Tibial nerve (tissue), 4 donors: ENCODE measurements at regions not wholly inside any gene's neighbourhood (a gene's known extent, or its start where the extent isn't known, plus 50 kb on each side); places are given as distances from the start of the nearest gene placed in this dataset.

Experiments
- DNase-seq, 2 donors: peaks; one replicate each; pipeline ENCODE4 v3.0.0-alpha.2; 2019; ENCODE audit warnings: low spot score in 2 of 2
- H3K27ac ChIP-seq, 4 donors: fragments of 200-600 bp; sonication (generic) in 3 of 4; one replicate each; pipeline ENCODE4 v1.5.1; 2017 to 2019; ENCODE audit warnings: mild to moderate bottlenecking in 1 of 4
- H3K27me3 ChIP-seq, 2 donors: fragments of 200-600 bp; sonication (generic) in 1 of 2; one replicate each; pipeline versions ENCODE4 v1.5.1 to v1.6.0; 2017 to 2019
- H3K36me3 ChIP-seq, 3 donors: fragments of 200-600 bp; sonication (generic); one replicate each; pipeline ENCODE4 v1.5.1; 2018 to 2019
- H3K4me1 ChIP-seq, 4 donors: fragments of 200-600 bp; sonication (generic) in 3 of 4; one replicate each; pipeline ENCODE4 v1.5.1; 2017 to 2019
- H3K4me3 ChIP-seq, 4 donors: fragments of 200-600 bp; sonication (generic) in 3 of 4; one replicate each; pipeline ENCODE4 v1.5.1; 2017 to 2019; ENCODE audit warnings: mild to moderate bottlenecking in 1 of 4, moderate library complexity in 1 of 4
- H3K9me3 ChIP-seq, 4 donors: fragments of 200-600 bp; sonication (generic) in 3 of 4; one replicate each; pipeline ENCODE4 v1.5.1; 2017 to 2019
- EP300 ChIP-seq, 2 donors: sonication (generic); formaldehyde crosslinking; IDR thresholded peaks; one replicate each; pipeline ENCODE4 v1.6.1; 2017; ENCODE audit warnings: antibody characterized with exemption in 2 of 2, mild to moderate bottlenecking in 1 of 2
- POLR2A ChIP-seq, 2 donors: fragments of 450-650 bp; IDR thresholded peaks; one replicate each; pipeline ENCODE4 v1.6.1; 2017; ENCODE audit warnings: antibody characterized with exemption in 2 of 2, mild to moderate bottlenecking in 2 of 2, moderate library complexity in 2 of 2
- WGBS, 2 donors: methylation state at CpG; one replicate each; pipeline ENCODE4 v1.1.5; 2018; 5-methylcytosine and 5-hydroxymethylcytosine counted together
- TF ChIP-seq, protein P1 (sequence below), 5 experiments: fragments of 200-600 bp in 3 of 5; fragments of 450-650 bp in 2 of 5; sonication (generic) in 3 of 5; IDR thresholded peaks; one replicate each; pipeline ENCODE4 v1.5.1; 2016 to 2019; ENCODE audit warnings: antibody characterized with exemption in 5 of 5, mild to moderate bottlenecking in 3 of 5, moderate library complexity in 2 of 5

DNA sequence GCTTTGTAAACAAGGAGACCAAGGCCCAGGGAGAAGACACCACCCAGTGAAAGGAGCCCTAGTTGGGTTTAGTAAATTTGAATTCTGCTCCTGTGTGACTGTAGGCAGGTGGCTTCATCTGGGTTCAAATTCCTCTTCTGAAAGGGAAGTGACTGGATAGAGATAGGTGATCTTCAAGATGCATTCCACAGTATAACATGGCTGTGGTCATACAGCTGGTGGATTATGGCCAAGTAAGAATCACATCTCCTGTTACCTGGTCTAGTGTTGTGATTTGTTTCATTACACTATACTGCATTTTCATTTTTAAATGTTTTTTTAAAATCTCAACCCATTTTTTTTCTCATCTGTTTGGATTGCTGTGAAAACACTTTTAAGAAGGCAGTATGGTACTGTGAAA lies 58.0 kb upstream of the PICALM start:
- H3K4me1 ChIP-seq = peaks cover 0 to 15% (median 1%) of the 10 kb centered on the region in 4 donors
- H3K27ac ChIP-seq = no peak overlapping the region
- H3K27me3 ChIP-seq = no peaks in the 10 kb centered on the region
- no peaks in the 10 kb centered on the region for H3K36me3 ChIP-seq
- H3K4me3 ChIP-seq = no peak overlapping the region
- TF ChIP-seq, protein P1, sequence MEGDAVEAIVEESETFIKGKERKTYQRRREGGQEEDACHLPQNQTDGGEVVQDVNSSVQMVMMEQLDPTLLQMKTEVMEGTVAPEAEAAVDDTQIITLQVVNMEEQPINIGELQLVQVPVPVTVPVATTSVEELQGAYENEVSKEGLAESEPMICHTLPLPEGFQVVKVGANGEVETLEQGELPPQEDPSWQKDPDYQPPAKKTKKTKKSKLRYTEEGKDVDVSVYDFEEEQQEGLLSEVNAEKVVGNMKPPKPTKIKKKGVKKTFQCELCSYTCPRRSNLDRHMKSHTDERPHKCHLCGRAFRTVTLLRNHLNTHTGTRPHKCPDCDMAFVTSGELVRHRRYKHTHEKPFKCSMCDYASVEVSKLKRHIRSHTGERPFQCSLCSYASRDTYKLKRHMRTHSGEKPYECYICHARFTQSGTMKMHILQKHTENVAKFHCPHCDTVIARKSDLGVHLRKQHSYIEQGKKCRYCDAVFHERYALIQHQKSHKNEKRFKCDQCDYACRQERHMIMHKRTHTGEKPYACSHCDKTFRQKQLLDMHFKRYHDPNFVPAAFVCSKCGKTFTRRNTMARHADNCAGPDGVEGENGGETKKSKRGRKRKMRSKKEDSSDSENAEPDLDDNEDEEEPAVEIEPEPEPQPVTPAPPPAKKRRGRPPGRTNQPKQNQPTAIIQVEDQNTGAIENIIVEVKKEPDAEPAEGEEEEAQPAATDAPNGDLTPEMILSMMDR (IDR thresholded peaks at IDR 0.05) = no peak
- TF ChIP-seq POLR2A (IDR thresholded peaks at IDR 0.05) = no peak
- no peak for TF ChIP-seq EP300 (IDR thresholded peaks at IDR 0.05)
- H3K9me3 ChIP-seq = no peaks in the 10 kb centered on the region
- no peak for DNase-seq

DNA sequence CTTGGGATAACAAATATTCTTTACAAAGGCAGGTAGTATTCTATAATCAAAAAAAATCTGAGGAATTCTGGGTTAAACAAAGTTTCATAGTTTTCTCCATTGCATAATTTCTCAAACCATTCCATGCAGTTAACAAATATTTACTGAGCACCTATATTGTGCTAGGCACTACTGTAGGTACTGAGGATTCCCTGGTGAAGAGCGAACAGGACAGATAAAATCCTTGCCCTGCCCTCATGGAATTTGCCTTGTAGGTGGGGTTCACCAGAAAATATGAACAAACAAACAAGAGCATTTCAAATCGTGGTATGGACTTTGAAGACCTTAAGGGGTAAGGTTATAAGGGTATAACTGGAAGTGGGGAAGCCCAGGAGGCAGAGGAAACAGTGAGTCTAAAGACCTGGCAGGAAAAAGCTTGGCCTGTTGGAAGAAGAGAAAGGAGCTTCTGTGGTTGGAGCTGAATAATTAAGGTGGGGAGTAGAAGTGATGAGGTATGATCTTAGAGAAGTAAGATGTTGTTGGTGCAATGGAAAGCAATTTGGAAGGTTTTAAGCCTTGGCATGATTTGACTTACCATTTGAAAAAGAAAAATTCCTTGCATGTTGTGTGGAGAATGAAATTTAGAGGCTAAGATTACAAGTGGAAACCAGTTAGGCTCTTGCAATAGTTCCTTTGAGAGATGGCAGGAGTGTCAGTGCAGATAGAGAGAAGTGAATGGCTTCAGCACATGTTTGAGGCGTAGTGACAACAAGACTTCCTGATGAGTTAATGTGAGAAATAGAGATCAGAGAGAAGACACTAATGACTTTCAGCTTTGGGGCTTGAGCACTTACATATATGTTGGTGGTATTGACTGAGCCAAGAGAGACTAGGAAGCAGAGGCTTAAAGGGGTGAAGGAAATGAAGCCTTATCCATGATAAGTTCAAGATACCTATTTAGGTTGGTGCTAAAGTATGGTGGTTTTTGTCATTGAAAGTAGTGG lies 55.7 kb upstream of the PICALM start:
- Histone ChIP-seq H3K36me3 (no peaks in the 10 kb centered on the region), H3K27me3 (no peaks in the 10 kb centered on the region), H3K27ac (no peak overlapping the region), H3K4me1 (peaks cover 0 to 15% (median 1%) of the 10 kb centered on the region in 4 donors), H3K4me3 (no peak overlapping the region), H3K9me3 (no peaks in the 10 kb centered on the region)
- no peak for DNase-seq
- TF ChIP-seq, protein P1 (IDR thresholded peaks at IDR 0.05) = no peak
- no peak for TF ChIP-seq EP300 (IDR thresholded peaks at IDR 0.05)
- TF ChIP-seq POLR2A (IDR thresholded peaks at IDR 0.05) = no peak
- 65 to 73% methylated on average over 3 of the region's 3 CpGs for WGBS, 2 donors

- Histone ChIP-seq H3K4me3 (no peak overlapping the region), H3K36me3 (no peaks in the 10 kb centered on the region), H3K27me3 (no peaks in the 10 kb centered on the region), H3K27ac (no peak overlapping the region), H3K4me1 (peaks cover 0 to 11% (median 1%) of the 10 kb centered on the region in 4 donors), H3K9me3 (no peaks in the 10 kb centered on the region)
- 98 to 100% methylated on average over 1 of the region's 1 CpG for WGBS, 2 donors
- no peak for DNase-seq
- TF ChIP-seq EP300 (IDR thresholded peaks at IDR 0.05) (no peak), POLR2A (IDR thresholded peaks at IDR 0.05) (no peak)
- TF ChIP-seq, protein P1 (IDR thresholded peaks at IDR 0.05) = no peak
Measured at GRCh38 chr11:86122773-86123172, 53.9 kb upstream of the PICALM start.

DNA sequence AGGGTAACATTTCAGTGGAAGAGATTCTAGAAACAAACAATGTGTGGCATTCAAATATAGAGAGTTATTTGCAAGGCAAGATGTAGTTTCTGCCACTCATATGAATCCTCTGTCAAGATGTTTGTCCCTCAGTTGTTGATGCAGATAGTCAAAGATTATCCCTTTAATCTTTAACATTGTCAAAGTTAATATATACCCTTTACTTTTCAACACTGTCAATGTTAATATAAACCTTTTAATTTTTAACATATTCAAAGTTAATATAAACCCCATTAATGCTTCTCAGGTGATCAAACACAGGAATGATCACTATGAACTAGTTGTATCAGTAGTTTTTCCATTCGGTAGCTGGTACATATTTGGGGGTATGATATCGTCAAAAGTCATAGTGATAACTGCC lies 51.9 kb upstream of the PICALM start:
- TF ChIP-seq EP300 (IDR thresholded peaks at IDR 0.05) (no peak), POLR2A (IDR thresholded peaks at IDR 0.05) (no peak)
- TF ChIP-seq, protein P1 (IDR thresholded peaks at IDR 0.05) = no peak
- Histone ChIP-seq H3K36me3 (no peaks in the 10 kb centered on the region), H3K27ac (no peak overlapping the region), H3K9me3 (no peaks in the 10 kb centered on the region), H3K27me3 (no peaks in the 10 kb centered on the region), H3K4me3 (no peak overlapping the region), H3K4me1 (peaks cover 0 to 10% (median 4%) of the 10 kb centered on the region in 4 donors)
- DNase-seq = no peak
- WGBS, 2 donors = 82% methylated on average over 2 of the region's 2 CpGs

DNA sequence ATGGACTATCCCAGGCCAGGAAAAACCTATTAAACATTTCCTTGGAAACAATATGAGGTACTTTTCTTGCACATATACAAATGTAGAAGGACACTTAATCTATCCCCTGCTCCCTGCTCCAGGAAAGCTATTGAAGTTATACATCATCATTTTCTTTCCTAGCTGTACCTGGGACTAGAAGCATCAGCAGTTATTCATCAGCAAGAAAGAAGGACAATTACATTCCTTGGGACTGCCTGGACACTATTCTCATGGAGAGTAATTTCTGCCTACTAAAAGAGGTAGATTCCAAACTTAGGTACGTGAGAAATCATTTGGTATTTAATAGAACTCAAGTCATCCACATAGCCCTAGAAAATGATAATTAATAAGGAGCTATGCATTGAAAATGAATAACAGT lies 51.0 kb upstream of the PICALM start:
- no peaks in the 10 kb centered on the region for H3K9me3 ChIP-seq
- DNase-seq = no peak
- H3K27ac ChIP-seq = no peak overlapping the region
- 87 to 89% methylated on average over 1 of the region's 1 CpG for WGBS, 2 donors
- no peak overlapping the region for H3K4me3 ChIP-seq
- no peaks in the 10 kb centered on the region for H3K36me3 ChIP-seq
- TF ChIP-seq POLR2A (IDR thresholded peaks at IDR 0.05) (no peak), EP300 (IDR thresholded peaks at IDR 0.05) (no peak)
- TF ChIP-seq, protein P1 (IDR thresholded peaks at IDR 0.05) = no peak
- H3K27me3 ChIP-seq = no peaks in the 10 kb centered on the region
- H3K4me1 ChIP-seq = peaks cover 0 to 10% (median 4%) of the 10 kb centered on the region in 4 donors
